AG09309 (cell line): ENCODE measurements at regions not wholly inside any gene's neighbourhood (a gene's known extent, or its start where the extent isn't known, plus 50 kb on each side); places are given as distances from the start of the nearest gene placed in this dataset.

Experiments
- DNase-seq: peaks from one replicate; pipeline ENCODE4 v3.0.0-alpha.2; 2010; ENCODE audit warnings: low read depth
- H3K4me3 ChIP-seq: 2 replicates; pipeline ENCODE4 v1.5.1; 2011; ENCODE audit warnings: mild to moderate bottlenecking, low read depth, low read length, moderate library complexity; ENCODE audit not compliant: control insufficient read depth
- CTCF ChIP-seq: IDR thresholded peaks from 2 replicates; pipeline ENCODE4 v1.5.1; 2011; ENCODE audit warnings: mild to moderate bottlenecking, low read depth, low read length, inconsistent platforms; ENCODE audit not compliant: insufficient read depth, control insufficient read depth; ENCODE audit errors: missing control alignments

DNA sequence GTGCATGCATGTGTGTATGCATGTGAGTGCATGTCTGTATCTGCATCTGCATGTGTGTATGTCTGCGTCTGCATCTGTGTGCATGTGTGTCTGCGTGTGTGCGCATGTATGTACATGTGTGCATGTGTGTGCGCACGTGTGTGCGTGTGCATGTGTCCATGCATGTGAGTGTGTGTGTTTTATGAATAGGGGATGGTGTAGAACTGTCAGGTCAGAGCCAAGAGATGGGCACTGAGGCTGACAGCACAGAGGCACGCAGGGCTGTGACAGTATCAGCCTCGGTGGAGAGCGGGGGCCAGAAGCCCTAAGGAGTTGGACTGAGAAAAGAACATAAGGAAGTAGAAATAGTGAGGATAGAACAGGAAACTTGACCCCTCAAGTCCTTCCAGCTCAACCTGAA lies 494.0 kb upstream of the MYT1L start:
- DNase-seq, result no peak
- no peak overlapping the region for H3K4me3 ChIP-seq
- no peak for TF ChIP-seq CTCF

- H3K4me3 ChIP-seq, result no peak overlapping the region
- DNase-seq, result no peak
- no peak for TF ChIP-seq CTCF
Measured at GRCh38 chr2:2824588-2824987, 493.5 kb upstream of the MYT1L start.

- DNase-seq, result no peak
- TF ChIP-seq CTCF, result no peak
- no peak overlapping the region for H3K4me3 ChIP-seq
Measured at GRCh38 chr2:2823061-2823753, 492.1 kb upstream of the MYT1L start.

DNA sequence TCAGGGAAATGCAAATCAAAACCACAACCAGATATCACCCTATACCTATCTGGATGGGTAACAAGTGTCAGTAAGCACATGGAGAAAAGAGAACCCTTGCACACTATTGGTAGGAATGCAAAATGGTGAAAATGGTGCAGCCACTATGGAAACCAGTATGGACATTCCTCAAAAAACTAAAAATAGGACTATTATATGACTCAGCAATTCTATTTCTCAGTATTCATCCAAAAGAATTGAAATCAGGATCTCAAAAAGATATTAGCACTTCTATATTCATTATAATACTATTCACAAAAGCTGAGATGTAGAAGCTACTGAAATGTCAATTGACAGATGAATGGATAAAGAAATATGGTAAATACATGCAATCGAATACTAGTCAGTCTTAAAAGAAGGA lies 491.1 kb upstream of the MYT1L start:
- H3K4me3 ChIP-seq, result no peak overlapping the region
- DNase-seq, result no peak
- no peak for TF ChIP-seq CTCF

- no peak for DNase-seq
- no peak overlapping the region for H3K4me3 ChIP-seq
- no peak for TF ChIP-seq CTCF
Measured at GRCh38 chr2:2812648-2813047, 481.6 kb upstream of the MYT1L start.

- no peak for TF ChIP-seq CTCF
- H3K4me3 ChIP-seq, result no peak overlapping the region
- no peak for DNase-seq
Measured at GRCh38 chr2:2812117-2812516, 481.0 kb upstream of the MYT1L start.
